ENCODE measurements at regions not wholly inside any gene's neighbourhood (a gene's known extent, or its start where the extent isn't known, plus 50 kb on each side); places are given as distances from the start of the nearest gene placed in this dataset.
"Not testable (repeated sequence)": the region's sequence is repeated elsewhere in the genome, so short reads cannot be mapped to it uniquely, and the experiment has no call there.

DNA sequence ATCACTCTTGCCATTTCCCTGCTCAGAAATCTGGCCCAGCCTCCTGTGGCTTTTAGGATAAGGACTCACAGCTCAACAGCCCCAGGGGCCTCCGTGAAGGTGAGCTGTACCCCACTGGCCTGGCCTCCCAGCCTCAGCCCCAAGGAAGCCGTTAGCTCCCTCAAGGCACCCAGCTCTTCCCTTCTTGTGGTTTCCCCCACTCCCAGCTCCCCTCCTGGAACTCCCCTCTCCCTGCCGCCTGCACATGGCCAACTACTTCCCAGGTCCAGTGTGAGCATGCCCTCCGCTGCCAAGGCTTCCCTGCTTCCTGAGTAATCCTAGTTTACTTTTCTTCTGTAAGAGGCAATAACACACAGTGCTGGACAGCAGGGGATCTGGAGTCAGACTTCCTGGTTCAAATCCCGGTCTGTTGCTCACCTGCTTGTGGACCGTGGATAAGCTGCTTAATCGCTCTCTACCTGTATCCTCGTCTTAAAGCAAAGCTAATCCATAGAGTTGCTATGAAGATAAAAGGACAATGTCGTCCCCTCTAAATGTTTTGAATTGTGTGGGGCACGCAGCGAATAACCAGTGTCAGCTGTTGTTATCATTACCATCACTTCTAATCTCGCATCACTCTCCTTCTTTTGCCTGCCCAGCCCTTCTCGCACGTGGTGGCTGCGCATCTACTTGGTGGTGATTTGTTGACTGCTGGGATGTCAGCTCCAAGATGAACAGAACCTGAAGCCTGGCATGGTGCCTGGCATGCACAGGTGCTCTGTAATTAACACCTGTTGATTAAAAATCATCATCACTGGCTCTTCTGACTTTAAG is 86.6 kb downstream of the C5orf15 start:
- DNase-seq: no peak

DNA sequence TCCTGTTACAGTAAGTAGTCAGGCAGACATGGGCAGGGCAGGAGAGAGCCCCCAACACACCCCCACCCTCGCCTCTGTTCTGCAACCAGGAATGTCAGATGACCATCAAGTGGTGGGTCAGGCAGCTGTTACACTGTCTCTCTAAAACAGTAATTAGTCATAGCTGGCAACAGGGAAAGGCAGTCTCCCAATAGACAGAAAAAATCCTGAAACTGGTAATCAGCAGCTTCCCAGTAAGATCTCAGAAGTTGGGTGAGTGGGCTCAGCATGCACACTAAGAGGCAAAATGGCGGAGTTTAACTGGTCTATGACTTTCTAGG is 90.2 kb downstream of the C5orf15 start:
- DNase-seq: no peak

GRCh38 chr5:133877351-133878235 is 90.8 kb downstream of the C5orf15 start:
- no peak for DNase-seq

DNA sequence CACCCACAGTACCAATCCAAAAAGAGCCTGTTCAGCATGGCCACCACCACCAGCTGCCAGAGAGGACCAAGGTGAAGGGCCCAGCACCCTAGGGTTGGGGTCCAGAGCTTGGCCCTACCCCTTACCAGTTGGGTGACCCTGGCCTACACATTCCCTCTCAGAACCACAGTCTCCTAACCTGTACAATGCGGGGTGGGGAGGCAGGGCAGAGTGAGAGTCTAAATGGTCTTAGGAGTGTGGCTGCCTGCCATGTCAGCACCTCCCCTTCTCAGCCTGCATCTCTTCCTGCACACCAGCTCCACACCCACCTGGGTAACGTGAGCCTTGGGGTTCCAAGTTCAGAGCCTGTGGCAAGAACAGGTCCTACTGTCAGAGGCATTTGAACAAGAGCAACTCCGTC is 92.2 kb downstream of the C5orf15 start:
- DNase-seq: no peak

DNA sequence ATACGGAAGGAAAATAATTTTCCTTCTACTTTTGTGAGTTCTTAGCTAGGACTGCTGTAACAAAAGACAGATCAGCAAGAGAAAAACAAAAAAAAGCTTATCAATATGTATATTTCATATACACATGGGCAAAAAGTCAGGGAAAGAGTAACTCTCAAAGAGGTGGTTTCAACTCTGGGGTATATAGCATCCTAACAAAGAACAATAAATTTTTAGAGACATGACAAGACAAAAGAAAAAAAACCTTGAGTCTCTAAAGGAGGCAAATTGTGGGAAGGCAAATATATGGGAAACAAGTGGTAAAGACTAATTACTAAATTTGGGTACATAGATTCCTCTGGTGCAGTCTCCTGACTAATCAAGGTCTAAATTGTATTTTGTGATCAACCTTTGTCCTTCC is 93.2 kb downstream of the C5orf15 start:
- DNase-seq: no peak

DNA sequence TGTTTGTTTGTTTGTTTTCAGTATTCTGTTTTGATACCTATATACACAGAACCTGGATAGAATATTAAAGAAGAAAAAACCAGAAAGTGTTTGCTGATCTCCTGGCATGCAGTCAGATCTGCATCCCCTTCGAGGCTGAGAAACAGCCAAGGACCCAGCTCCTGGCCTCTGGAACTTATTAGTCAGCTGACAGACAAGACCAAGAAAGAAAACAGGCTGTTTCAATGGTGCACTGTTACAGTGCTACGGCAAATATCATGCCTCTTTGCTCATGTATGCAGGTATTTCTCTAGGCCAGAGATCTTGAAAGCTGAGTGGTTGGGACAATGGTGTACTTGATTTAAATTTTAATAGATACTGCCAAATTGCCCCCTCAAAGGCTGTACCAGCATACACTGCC is 95.0 kb downstream of the C5orf15 start:
- no peak for DNase-seq

GRCh38 chr5:133870661-133871060 is 97.8 kb downstream of the C5orf15 start:
- DNase-seq: no peak

DNA sequence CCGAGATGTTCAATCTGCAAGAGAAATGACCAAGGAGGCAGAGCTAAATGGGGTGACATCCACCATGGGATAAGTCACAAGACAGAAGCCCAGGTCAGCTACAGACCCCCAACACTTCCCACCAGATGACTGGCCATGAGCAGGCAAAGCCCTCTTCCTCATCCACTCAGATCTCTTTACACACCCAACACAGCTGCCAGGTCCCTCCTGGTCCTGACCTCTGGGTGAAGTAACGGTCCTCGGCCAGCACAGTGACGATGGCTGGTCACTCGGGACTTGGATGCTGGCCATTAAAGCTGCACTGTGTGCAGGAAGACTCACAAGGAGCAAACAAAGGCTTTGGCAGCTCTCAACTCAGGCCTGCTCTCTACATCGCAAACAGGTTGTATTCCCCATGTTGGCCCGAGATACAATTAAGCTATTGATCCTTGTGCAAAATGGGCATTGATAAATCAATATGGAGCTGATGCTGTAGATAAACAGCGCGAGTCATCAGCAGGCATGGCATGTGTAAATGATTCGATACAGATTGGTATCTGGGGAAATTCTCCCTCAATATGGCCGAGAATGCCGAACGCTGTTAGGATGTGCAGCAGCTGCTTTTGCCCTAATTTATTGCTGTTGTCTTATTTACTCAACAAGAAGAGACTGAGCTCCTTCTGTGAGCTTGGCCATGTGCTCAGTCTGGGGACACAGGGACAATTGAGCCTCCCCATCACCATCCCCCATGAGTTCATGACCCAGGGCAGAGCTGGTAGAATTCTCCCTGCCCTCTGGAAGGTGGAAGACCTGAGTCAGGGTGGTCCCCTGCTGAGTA is 98.7 kb downstream of the C5orf15 start:
- peak in 10 of 14 donors; percentile 40 to 78 (median 56) for DNase-seq

- DNase-seq: peak in 13 of 14 donors; percentile 9 to 78 (median 56)
These were observed 99.4 kb downstream of the C5orf15 start for GRCh38 chr5:133868946-133869518.

DNA sequence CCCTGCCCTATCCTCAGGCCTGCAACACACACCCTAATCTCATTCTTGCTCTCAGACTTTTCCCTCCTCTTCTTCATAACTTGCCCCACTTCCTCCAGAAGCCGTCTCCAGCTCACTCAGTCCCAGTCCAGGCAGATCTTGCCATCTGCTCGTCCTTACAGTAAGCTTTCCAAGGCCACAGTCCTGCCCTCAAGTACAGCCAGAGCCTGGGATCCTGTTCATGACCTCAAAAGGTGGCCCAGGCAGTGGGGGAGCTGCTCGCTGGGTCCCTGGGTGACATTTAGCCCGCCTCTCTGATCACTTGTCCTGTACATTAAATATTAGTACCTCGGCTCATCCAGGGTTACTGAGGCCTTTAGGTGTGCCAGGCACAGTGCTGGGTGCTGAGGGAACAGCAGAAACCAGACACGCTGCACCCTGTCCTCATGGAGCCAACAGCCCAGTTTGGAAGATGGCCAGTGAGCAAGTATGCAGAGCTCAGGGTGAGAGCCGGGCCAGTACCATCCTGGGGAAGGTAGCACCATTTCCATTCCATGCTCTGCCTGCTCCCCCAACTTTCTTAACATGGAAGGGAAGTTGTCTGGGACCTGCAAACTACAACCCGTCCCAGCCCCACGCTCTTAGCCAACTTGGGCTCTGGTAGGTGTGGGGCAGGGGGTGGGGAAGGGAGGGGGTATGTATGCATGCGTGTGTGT is 100.4 kb downstream of the C5orf15 start:
- no peak for DNase-seq

GRCh38 chr5:133867341-133867740 is 101.1 kb downstream of the C5orf15 start:
- DNase-seq: no peak

- no peak for DNase-seq
These were observed 101.6 kb downstream of the C5orf15 start for GRCh38 chr5:133866903-133867245.

DNA sequence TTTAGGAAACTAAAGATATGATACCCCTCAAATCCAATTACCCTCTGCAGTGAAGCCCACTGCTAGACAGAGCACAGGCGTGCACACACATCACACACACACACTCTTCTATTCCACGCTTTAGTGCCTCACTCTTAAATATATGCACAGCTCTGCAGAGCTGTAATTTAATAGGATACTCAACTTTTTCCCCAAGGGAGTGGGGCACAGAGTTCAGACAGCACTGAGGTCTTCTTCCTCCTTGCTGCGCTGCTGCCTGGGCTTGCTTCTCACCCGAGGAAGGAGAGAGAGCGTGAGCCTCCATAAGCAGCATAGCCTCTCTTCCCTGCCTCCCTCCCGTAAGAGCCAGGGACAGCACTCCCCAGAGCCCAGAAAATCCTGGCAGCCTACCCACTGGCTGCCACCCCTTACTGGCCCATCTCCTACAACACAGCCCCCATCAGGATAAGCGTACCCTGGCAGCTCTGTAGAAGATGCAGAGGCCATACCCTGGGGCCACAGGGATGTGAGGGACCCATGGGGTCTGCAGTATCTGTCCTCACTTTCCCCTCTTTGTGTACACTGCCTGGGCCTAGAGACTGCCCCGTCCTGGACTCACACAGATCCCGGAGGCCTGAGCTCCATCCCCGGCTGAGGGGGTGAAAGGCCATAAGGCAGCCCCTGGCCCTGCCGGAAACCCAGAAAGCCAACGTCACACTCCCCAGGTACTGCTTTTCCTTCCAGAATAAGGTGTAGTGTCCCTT is 102.1 kb downstream of the C5orf15 start:
- DNase-seq: no peak

GRCh38 chr5:133865113-133865512 is 103.3 kb downstream of the C5orf15 start:
- DNase-seq: no peak

- DNase-seq: no peak
These were observed 103.7 kb downstream of the C5orf15 start for GRCh38 chr5:133864711-133865110.

DNA sequence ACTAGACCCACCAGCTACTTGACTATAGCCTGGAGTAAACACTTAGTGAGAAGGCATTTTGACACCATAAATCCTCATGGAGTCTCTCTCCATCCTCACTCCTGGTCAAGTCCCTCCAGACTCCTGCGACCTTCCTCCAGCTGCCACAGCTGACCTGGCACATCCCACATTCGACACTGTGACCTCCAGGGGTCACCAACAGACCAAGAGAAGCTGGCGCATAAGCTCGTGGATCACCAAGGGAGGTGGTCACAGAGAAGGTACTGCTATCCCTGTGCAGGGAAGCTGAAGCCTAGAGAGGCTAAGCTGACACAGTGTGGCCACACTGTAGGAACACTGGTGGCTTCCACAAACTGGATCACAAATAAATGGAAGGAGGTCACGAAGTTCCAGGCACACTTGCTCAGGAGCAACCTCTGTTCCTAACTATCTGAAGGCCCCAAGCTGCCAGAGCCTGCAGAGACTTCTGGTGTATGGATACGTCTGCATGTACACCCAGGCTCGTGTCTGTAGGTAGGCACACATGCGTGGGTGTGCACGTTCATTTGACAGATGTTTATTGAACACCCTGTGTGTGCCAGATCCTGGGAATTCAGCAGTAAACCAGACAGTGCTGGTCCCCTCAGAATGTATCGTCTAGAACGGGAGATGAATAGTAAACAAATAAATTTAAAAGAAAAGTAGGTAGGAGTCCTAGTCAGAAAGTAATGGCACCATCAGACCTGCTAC is 104.4 kb downstream of the C5orf15 start:
- DNase-seq: no peak

GRCh38 chr5:133861161-133861737 is 107.2 kb downstream of the C5orf15 start:
- DNase-seq: no peak

DNA sequence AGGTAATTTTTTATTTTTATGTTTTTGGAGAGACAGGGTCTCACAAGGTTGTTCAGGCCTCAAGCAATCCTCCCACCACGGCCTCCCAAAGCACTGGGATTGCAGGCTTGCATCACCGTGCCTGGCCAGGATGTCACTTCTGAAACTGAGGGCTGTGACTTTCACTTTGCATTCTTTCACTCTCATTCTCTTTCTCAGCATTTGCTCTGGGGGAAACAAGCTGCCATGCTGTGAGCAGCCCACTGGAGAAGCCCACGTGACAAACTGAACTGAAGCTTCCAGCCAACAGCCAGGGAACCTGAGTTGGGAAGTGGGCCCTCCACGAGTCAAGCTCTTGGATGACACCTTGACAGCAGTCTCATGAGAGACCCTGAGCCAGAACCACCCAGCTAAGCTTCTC is 109.4 kb downstream of the C5orf15 start:
- DNase-seq: no peak

DNA sequence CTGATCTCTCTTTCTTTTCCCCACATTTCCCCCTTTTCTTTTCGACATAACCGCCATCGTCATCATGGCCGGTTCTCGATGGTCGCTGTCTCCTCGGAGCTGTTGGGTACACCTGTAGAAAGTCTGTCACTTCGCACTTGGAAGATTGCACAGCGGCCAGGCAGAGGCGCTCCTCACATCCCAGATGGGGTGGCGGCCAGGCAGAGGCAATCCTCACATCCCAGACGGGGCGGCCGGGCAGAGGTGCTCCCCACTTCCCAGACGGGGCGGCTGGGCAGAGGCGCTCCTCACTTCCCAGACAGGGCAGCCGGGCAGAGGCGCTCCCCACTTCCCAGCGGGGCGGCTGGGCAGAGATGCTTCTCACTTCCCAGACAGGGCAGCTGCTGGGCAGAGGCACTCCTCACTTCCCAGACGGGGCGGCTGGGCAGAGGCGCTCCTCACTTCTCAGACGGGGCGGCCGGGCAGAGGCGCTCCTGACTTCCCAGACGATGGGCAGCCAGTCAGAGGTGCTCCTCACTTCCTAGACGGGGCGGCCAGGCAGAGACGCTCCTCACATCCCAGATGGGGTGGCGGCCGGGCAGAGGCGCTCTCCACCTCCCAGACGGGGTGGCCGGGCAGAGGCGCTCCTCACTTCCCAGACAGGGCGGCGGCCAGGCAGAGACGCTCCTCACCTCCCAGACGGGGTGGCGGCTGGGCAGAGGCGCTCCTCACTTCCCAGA is 110.7 kb downstream of the C5orf15 start:
- not testable (repeated sequence) for DNase-seq

Data from C1 segment of cervical spinal cord (tissue), 14 donors.